ENCODE measurements at regions not wholly inside any gene's neighbourhood (a gene's known extent, or its start where the extent isn't known, plus 50 kb on each side); places are given as distances from the start of the nearest gene placed in this dataset.
"Not testable (repeated sequence)": the region's sequence is repeated elsewhere in the genome, so short reads cannot be mapped to it uniquely, and the experiment has no call there.

GRCh38 chr6:72457738-72458137 is 164.1 kb upstream of the KCNQ5 start:
- DNase-seq, result no peak

GRCh38 chr6:72458521-72458920 is 163.3 kb upstream of the KCNQ5 start:
- DNase-seq, result no peak

GRCh38 chr6:72461144-72461543 is 160.7 kb upstream of the KCNQ5 start:
- no peak for DNase-seq

- DNase-seq, result no peak
These were observed 157.6 kb upstream of the KCNQ5 start for GRCh38 chr6:72464246-72464645.

GRCh38 chr6:72464791-72465691 is 156.8 kb upstream of the KCNQ5 start:
- no peak for DNase-seq

- DNase-seq, result no peak
These were observed 155.4 kb upstream of the KCNQ5 start for GRCh38 chr6:72466471-72466870.

GRCh38 chr6:72466971-72467566 is 154.8 kb upstream of the KCNQ5 start:
- peak; percentile 61 for DNase-seq

- not testable (repeated sequence) for DNase-seq
These were observed 152.4 kb upstream of the KCNQ5 start for GRCh38 chr6:72469406-72469983.

GRCh38 chr6:72476051-72476450 is 145.8 kb upstream of the KCNQ5 start:
- DNase-seq, result no peak

GRCh38 chr6:72476646-72477045 is 145.2 kb upstream of the KCNQ5 start:
- no peak for DNase-seq

- no peak for DNase-seq
These were observed 126.4 kb upstream of the KCNQ5 start for GRCh38 chr6:72495441-72495840.

- DNase-seq, result no peak
These were observed 124.7 kb upstream of the KCNQ5 start for GRCh38 chr6:72497186-72497585.

- DNase-seq, result no peak
These were observed 121.2 kb upstream of the KCNQ5 start for GRCh38 chr6:72500669-72501068.

- DNase-seq, result no peak
These were observed 117.5 kb upstream of the KCNQ5 start for GRCh38 chr6:72504406-72504805.

GRCh38 chr6:72505446-72505845 is 116.4 kb upstream of the KCNQ5 start:
- no peak for DNase-seq

GRCh38 chr6:72519871-72520270 is 102.0 kb upstream of the KCNQ5 start:
- DNase-seq, result no peak

GRCh38 chr6:72521684-72522083 is 100.2 kb upstream of the KCNQ5 start:
- no peak for DNase-seq

GRCh38 chr6:72522735-72523141 is 99.1 kb upstream of the KCNQ5 start:
- peak; percentile 40 for DNase-seq

GRCh38 chr6:72524011-72524645 is 97.7 kb upstream of the KCNQ5 start:
- DNase-seq, result peak; percentile 21

GRCh38 chr6:72525821-72526510 is 95.9 kb upstream of the KCNQ5 start:
- no peak for DNase-seq

GRCh38 chr6:72530152-72530551 is 91.7 kb upstream of the KCNQ5 start:
- no peak for DNase-seq

- DNase-seq, result no peak
These were observed 91.1 kb upstream of the KCNQ5 start for GRCh38 chr6:72530750-72531149.

- DNase-seq, result no peak
These were observed 88.3 kb upstream of the KCNQ5 start for GRCh38 chr6:72533606-72534005.

Data from NCI-H2029 treated with DMSO at 0.1 percent for 48 hours (cell line).